NCI-H510A (cell line): ENCODE measurements at regions not wholly inside any gene's neighbourhood (a gene's known extent, or its start where the extent isn't known, plus 50 kb on each side); places are given as distances from the start of the nearest gene placed in this dataset.

ENCODE experiments used
- DNase-seq: peaks from one replicate; lab custom pipeline; 2025; lab: John Stamatoyannopoulos, UW

DNA sequence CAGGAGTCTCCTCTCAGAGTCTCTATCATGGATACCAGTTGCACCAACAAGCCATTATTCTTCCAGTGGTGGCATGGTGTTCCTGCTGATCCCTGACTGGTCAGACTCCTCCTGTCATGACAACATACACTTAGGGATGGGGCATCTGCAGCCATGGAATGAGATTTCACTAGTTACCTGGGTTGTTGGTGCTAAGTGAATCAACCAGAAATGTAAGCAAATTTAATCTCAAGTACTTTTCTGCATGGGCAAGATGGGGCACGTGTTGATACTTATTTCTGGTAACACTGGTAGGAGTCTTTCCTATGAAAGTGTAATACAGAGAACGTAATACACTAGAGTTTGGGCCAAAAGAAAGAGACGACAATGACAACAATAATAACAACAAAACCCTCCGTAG, 211.5 kb upstream of the FOXN3 start:
- peak; percentile 25 for DNase-seq

DNA sequence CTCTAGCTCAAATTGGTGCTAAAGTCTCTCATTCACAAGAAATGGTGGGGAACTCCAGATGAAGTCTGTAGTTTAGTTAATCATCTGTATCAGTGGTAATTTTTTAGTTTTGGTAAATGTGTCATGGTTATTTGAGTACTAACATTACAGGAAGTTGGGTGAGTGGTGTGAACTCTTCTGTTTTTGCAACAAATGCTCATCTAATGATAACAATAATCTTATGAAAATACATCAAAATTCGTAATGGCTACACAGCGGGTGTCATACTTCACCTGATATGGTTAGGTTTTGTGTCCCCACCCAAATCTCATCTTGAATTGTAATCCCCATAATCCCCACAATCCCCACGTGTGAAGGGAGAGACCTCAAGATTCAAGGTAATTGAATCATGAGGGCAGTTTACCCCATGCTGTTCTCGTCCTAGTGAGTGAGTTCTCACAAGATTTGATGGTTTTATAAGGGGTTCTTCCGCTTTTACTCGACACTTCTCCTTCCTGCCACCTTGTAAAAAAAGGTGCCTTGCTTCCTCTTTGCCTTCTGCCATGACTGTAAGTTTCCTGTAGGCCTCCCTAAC, 209.3 kb upstream of the FOXN3 start:
- no peak for DNase-seq

DNA sequence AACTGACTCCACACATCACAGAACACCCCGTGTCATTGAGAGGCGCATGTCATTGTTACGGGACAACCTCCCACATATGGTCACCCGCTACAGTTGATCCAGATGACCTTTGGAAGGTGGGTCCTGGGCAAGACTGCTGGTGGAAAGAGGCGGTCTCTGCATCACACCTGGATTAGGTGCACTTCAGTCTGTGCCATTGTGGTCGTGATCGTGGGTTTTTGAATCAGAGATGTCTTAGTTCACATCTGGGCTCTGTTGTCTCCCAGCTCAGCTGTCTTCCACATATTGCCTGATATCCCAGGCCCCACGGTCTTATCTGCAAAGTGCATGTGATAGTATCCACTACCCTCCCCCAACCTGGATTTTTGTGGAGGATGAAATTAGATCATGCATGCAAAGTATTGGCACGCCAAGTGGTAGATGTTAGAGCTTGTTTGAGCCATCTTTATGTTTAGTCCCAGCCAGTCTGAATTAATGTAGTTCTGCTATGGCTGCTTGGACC, 208.7 kb upstream of the FOXN3 start:
- no peak for DNase-seq

DNA sequence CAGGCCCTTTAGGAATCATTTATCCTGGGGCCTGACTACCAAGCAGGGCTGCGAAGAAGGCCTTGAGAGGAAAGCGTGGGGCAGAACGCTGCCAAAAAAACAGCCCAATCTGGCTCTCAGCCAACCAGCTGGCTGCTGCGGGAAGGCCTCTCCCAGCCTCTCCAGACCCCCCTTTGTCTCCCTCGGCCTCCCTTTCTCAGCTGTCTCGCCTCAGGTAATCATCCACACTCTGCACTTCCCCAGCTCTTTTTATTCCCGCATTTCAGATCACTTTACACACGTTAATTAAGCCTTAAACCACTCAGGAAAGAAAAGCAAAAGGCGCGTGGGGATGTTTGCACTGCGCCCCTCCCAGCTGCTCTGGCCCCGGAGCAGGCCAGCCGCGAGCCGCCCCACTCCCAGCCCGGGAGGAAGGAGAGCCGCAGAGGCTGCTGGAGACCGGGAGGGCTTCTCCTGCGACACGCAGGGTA, 208.2 kb upstream of the FOXN3 start:
- no peak for DNase-seq

DNA sequence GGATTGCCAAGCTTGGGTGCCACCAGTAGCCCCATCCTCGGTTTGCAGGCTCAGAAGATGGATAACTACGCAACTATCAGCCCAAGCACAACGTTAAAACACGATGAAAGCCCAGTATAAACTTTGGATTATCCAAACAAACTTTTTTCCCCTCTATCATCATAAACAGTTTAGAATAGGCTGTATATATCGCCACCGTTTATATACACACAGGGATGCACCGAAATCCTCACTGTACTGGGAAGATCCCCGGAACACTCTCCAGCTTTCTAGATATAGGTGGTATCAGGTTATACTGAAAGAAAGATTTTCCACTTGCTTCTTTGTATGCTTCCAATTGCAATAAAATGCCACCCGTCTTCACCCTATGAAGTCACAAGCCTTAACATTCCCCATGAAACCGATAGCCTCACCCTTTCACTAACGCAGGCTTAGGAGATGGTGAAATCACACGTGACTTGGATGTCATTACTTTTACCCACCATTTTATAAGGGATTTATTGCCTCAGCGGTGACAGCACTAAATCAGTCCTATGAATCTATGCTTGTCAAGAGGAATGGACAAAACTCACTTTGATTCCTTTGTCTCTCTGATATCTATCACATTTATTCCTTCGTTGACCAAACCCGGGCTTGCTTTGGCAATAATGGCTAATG, 207.6 kb upstream of the FOXN3 start:
- DNase-seq, result no peak

DNA sequence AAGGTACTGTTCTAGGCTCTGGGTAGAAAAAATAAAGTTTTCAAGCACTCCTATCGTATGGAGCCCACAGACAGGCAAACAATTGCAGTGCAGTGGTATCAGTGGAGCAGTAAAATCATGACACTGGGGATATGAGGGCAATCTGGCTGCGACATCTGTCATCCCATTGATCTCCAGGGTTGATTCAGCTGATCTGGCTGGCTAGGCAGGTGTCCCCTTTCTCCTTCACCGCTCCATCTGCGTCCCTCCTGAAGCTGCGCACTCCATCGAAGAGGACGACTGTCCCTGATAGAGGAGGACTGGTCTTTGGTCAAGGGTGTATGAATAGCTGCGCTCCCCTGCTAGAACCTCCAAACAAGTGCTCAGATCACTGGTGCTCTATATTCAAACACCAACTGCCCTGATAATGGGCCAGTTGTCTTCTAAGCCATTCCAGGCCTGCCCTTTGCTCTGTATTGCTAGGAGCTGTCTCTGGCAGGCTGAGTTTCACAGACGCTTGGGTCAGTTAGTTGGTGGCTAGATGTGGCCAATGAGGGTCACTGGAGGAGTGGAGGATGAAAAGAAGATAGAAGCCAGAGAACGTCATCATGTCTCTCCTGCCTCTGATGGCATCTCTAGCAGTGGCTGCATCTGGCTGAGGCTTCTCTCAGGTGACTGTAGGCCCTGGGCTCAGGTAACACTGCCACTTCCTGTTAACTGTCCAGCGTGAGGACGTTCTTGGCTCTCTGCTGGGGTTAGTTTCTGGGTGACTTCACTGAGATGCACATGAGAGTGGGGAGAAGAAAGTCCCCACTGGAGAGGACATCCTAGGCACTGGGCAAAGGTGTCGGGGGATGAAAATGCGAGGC, 205.0 kb upstream of the FOXN3 start:
- no peak for DNase-seq

DNA sequence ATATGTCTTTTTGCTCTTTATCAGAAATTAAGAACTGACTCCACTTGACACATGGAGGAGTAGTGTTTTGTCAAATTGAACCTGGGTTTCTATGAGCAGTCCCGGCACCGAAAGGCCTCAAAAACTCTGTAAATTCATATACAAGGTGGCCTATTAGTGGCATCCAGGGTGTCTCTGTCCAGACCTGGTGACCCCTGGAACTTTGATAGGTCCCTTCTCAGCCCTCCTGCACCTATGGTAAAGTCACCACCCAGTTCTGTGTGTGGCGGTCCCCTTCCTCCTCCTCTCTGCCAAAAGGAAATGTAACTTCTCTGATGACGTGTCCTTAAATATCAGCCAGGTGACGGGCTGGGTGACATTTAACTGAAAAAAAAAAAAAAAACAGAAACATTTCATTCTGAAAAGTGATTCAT, 204.0 kb upstream of the FOXN3 start:
- no peak for DNase-seq

DNA sequence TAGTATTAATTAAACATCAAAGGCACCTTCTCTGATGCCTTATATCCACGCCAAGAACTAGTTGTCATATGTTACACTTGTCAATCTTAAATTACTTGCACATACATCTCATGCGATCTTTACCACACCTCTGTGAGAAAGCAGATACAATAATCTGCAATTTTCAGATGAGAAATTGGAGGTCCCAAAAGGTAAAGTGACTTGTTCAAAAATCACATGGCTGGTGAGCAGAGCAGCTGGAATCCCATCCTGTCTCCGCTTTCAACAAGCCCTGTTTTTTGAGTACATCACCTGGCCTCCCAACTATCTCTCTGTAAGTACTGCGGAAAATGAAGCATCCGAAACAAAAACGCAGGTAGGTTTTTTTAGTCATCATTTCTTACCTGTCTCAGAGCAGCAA, 203.4 kb upstream of the FOXN3 start:
- no peak for DNase-seq

DNA sequence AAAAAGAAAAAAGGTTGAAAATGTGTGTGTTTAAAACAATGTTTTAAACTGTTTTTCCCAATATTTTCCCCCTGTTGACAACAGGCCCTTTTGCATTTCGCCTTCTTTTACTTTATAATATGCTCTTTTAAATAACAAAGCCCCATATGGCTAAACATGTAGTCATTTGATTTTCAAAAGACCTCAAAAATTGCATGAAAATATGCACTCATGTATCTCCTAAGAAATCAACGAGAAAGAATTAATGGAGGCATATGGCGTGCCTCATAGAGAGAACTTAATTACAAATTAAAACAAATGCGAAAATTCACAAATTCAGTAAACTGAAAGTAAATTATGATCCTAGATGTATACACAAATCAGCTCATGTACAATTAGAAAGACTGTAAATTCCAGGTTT, 202.6 kb upstream of the FOXN3 start:
- DNase-seq, result no peak

DNA sequence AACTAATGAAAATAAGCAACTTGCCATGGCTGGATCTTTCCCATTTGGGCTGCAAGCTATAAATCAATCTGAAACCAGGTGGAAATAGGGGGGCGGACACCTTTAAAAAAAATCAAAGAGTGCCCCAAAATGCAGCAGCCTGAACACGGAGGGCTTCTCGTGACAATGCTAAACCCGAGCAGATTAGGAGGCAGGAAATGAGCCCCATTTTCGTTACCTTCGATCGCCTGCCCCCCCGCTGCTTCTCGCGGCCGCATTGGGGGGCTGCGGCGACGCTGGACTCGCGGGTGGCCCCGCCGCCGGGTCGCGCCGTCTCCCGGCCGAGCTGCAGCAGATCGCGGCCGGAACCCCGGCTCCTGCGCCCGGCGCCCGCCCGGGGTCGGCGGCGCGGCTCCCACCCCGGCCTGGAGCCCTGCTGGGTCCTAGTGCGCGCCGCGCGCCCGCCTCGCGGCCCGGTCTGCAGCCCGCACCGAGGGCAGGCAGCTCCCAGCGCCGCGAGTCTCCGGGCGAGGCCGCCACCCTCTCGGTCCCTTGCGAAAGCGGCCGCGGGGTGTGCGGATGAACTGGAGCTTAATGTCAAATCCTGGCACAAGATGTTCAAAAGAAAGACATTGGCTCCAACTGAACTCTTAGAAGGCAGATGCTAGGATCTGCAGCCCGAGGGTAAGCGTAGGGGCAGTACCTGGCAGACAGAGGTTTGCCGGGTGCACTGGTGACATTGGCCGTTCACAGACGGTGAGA, 201.9 kb upstream of the FOXN3 start:
- peak; percentile 45 for DNase-seq

DNA sequence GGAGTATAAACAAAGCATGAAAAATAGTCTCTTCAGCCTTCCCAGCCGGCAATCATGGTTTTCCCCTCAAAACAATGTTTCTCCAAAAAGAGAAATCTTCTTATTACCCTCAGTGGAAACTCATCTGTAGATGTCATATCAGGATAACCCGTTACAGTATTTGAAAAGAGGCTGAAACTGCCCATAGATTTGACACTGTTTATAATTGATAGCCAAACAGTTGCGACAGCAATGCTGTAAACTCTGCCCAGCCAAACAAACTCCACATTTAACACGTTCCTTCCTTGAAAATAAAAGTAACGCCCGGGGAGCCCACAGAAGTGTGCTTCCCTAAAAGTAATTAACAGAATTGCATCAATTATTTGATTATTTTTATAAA, 201.3 kb upstream of the FOXN3 start:
- DNase-seq, result no peak

DNA sequence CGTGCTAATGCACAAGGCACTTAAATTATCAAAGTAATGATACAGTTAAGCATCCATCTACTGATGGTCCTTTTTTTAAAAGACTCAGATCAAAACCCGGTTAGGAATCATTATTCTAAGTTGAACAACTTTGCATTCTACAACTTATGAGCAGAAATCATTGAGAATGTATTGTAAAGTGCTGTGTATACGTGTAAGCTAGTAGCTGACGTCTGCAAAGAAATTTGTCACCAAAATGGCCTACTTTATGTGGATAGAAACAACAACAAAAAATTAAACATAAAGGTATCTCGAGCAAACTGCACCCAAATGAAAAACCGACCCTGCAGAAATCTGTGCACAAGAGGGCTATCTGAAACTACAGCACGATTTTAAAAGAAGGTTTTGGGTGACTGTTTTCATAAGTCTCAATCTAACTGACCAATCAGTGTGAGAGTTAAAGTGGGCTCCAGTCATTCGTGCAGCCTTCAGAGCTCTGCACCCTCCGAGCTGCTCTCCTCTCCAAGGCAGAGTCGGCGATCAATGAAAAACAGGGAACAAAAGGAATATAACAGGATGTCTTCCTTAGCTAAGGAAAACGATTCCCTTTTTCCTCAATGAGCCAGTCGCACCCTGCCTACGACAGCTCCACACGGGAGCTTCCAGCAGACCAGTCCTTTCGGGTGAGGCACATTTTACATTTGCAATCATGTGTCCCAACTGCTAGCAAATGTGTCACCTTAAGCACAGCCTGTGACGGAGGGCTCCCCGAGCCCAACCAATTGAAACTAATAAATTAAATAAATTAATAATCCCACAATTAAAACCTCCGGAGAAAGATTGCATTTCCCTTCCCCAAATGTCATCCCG, 200.7 kb upstream of the FOXN3 start:
- no peak for DNase-seq

DNA sequence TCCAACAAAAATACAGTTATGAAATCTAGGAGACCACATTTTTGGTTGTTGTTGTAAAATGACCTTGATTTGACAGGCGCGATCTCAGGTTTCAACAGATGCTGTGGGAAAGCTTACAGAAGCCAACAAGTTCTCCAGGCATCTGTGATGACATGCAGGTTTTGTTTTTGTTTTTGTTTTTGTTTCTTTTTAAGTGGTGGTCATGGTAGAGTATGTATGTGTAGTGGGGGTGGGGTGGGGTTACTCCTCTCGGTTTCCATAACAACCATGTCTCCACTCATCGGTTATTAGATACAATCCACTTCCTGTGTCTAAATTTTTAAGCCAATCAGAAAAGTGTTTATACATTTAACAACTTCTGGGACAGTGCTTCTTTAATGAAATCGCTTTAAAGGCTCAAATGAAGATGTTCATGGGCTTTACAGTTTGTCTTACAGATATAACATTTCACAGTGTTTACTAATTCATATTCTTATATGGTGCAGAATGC, 199.9 kb upstream of the FOXN3 start:
- no peak for DNase-seq

DNA sequence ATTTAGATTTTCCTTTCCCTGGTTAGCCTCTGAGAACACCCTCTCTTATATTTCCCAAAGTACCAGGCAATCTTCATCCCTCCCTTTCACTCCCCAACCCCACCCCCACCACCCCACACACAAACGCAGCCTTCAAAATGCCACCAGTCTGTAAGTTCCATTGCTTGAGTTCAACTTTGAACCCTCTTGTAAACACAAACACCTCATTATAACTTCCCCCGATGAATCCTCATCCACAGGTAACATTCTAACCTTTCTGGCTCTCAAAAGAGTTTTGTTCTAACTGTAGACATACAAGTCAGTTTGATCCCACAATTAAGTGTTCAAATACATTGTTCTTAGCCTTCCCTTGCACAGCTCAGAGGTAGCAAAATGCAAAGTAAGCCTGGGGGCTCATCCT, 199.4 kb upstream of the FOXN3 start:
- no peak for DNase-seq

DNA sequence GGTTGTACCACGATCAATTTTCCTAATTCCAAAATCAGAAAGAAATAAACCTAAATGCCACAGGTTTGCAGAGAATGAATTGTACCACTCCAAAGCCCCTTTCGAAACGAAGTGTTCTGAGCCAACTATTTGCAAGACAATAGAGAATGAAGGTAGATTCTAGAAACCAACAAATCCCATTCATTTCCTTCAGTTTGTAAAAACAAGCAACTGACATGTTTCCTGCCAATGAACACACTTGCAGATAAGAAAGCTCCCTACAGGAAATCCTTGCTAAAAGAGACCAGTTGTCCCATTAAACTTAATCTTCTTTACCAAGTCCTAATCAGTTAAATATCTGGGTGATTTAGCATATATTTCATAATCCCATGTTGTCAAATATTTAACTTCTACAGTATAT, 198.4 kb upstream of the FOXN3 start:
- DNase-seq, result no peak

DNA sequence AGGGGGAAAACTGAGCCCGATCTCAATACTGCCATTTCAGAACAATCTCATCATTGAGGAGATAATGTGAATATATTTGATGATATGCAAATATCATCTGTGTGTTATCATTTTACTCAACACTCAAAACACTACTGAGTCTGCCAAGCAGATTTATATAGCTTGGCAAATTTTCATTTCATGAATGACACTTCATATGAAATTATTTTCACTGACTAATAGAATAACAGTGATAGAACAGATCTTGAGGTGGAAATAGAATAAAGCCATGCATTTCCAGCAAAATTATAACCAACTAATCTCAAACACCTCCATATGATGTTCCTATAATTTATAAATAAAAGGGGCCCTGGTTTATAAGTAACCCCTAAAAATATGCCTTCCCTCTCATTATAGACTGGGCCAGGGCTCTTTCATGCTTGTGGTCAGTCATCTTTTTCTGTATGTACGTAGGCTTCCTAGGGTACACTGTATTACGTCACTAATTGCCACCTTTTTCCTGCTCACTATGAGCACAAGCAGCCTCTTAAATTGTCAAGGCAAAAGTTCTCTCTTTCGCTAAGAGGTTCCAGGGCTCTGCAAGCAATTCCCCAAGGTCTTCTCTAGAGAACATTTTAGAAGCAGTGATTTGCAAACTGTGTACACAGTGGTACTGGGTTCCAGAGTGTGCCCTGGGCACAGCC, 197.1 kb upstream of the FOXN3 start:
- no peak for DNase-seq

DNA sequence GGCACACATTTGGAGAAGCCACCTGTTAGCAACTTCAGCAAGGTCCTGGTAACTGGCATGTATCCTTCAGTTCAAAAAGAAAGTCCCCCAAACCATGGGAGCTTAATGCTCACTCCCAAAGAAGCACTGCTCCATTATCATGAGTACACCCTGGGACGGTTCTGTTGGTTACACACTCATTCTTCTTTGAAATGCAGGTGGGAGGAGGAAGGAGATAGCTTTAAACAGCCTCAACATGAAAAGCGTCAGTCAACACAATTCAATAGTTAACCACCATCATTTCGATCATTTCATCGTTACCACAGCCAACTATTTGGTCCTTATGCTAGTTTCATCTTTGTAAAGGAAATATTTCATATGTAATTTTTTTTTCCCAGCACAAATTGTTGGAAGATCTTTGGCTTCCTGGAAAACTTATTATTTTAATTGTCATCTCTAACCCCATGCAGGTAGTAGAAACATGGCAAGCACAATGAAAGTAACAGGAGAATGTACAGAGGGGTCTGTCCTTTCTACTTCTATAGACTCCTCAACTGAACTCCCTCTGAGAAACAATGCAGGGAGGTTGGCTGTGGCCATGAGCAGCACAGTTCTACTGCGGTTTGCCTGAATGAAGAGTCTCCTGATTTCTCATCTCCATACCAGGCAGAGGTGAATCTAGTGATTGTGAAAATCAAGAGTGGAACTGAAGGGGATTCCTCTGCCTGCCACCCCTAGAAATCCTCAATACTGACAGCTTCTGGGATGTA, 196.4 kb upstream of the FOXN3 start:
- DNase-seq, result no peak

DNA sequence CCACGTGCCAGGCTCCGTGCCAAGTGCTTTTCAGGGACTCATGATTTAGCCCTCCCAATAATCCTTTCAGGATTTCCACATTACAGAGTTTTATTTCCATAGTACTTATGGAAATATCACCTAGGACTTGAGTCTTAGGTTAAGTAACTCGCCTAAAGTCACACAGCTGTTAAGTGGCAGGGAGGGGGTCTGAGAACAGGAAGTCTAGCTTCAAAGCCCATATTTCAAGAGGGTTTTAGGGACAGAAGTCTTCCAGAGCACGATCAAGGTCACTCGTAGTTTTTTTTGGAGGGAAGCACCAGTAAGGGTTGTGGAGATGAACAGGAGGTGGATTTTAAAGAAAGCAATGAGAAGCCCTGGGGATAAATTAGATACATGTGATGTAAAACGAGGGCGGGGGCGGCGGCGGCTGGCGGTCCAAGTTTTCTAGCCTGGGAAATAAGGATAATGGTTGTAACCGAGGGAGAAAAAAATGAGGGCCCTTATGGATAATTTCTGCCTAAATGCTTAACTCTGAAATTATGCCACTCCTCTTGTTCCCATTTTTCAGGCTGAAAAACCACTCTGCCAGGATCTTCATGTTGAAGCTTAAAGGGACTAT, 192.6 kb upstream of the FOXN3 start:
- DNase-seq, result no peak

DNA sequence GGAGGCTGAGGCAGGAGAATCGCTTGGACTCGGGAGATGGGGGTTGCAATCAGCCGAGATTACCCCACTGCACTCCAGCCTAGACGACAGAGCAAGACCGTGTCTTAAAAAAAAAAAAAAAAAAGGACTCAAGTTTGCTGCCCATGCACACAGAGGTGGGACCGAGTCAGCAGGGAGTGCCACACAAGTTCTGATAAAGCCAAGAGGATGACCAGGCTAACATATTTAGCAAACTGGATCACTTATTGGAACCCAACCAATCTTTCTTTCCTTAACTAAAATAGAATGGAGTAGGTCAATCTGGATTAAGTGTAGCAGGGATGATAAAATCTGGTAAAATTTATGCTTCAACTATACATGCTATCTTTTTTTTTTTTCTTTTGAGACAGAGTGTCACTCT, 190.4 kb upstream of the FOXN3 start:
- no peak for DNase-seq
